Sciatic nerve (tissue), 2 donors: ENCODE measurements at regions not wholly inside any gene's neighbourhood (a gene's known extent, or its start where the extent isn't known, plus 50 kb on each side); places are given as distances from the start of the nearest gene placed in this dataset.
A peak's percentile ranks its signal among the peaks of the same experiment; 100 is the strongest.
"Not testable (repeated sequence)": the region's sequence is repeated elsewhere in the genome, so short reads cannot be mapped to it uniquely, and the experiment has no call there.

Source experiments
- ATAC-seq: fragments of 200-7000 bp; cut with Tn5 transposase; one replicate; pipeline ENCODE4 v1.9.1; 2020; ENCODE audit warnings: mild to moderate bottlenecking, moderate library complexity
- DNase-seq: peaks from one replicate; pipeline ENCODE4 v3.0.0-alpha.2; 2020; ENCODE audit warnings: low spot score
- intact Hi-C: fragments of 100-400 bp; cut with DNase I; formaldehyde crosslinking; loops from one replicate; pipeline ENCODE4 v1.14.2; 2022
- donor health status: DM: no; HTN: no; CAD: no.
- donor health status: DM: no; HTN: no; CAD: no.

- intact Hi-C loops, result no loop called here
- ATAC-seq, result no peak
- DNase-seq, result no peak
Measured at GRCh38 chrX:95729401-95729800, 955.2 kb upstream of the DIAPH2 start.

GRCh38 chrX:95733426-95733825 is 951.2 kb upstream of the DIAPH2 start:
- no peak for DNase-seq
- intact Hi-C loops, result no loop called here
- ATAC-seq, result no peak

GRCh38 chrX:95754411-95754810 is 930.2 kb upstream of the DIAPH2 start:
- intact Hi-C loops, result no loop called here
- DNase-seq (no peak), ATAC-seq (no peak)

GRCh38 chrX:95760356-95760755 is 924.3 kb upstream of the DIAPH2 start:
- DNase-seq (no peak), ATAC-seq (no peak)

DNA sequence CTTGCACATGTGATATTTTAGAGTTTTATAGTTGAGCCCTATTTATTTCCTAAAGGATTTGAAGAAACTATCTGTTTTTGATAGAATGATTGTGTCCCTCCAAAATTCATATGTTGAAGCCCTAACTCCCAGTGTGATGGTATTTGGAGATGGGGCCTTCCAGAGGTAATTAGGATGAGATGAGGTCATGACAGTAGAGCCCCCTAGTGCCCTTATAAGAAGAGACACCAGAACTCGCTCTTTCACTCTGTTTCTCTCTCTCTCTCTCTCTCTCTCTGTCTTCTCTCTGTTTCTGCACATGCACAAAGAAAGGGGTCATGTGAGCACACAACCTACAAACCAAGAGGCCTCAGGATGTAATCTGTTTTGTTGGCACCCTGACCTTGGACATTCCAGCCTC is 921.9 kb upstream of the DIAPH2 start:
- DNase-seq, result no peak
- ATAC-seq, result no peak
- intact Hi-C loops, result no loop called here

More at GRCh38 chrX:95760356-95760755, 924.3 kb upstream of the DIAPH2 start:
- intact Hi-C loops, result no loop called here

- no peak for DNase-seq
- peak; percentile 62 for ATAC-seq
- intact Hi-C loops, result no loop called here
Measured at GRCh38 chrX:95764972-95765451, 919.6 kb upstream of the DIAPH2 start.

DNA sequence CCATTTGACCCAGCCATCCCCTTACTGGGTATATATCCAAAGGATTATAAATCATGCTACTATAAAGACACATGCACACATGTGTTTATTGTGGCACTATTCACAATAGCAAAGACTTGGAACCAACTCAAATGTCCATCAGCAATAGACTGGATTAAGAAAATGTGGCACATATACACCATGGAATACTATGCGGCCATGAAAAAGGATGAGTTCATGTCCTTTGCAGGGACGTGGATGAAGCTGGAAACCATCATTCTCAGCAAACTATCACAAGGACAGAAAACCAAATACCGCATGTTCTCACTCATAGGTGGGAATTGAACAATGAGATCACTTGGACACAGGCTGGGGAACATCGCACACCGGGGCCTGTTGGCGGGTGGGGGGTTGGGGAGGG is 913.4 kb upstream of the DIAPH2 start:
- ATAC-seq, intact Hi-C loops, DNase-seq: not testable (repeated sequence)

- no peak for ATAC-seq
- intact Hi-C loops, result no loop called here
- DNase-seq, result no peak
Measured at GRCh38 chrX:95791876-95792275, 892.8 kb upstream of the DIAPH2 start.

GRCh38 chrX:95797344-95797743 is 887.3 kb upstream of the DIAPH2 start:
- DNase-seq (no peak), ATAC-seq (no peak)
- intact Hi-C loops, result no loop called here

GRCh38 chrX:95823796-95824195 is 860.8 kb upstream of the DIAPH2 start:
- intact Hi-C loops, result no loop called here
- no peak for DNase-seq
- no peak for ATAC-seq

- DNase-seq (no peak), ATAC-seq (no peak)
Measured at GRCh38 chrX:95835223-95835622, 849.4 kb upstream of the DIAPH2 start.

GRCh38 chrX:95836517-95836916 is 848.1 kb upstream of the DIAPH2 start:
- ATAC-seq (no peak), DNase-seq (no peak)
- intact Hi-C loops, result no loop called here

More at GRCh38 chrX:95835223-95835622, 849.4 kb upstream of the DIAPH2 start:
- intact Hi-C loops, result no loop called here

GRCh38 chrX:95841863-95842262 is 842.8 kb upstream of the DIAPH2 start:
- ATAC-seq (no peak), DNase-seq (no peak)
- intact Hi-C loops, result no loop called here

- no peak for ATAC-seq
- DNase-seq, result no peak
- intact Hi-C loops, result no loop called here
Measured at GRCh38 chrX:95860127-95860526, 824.5 kb upstream of the DIAPH2 start.

DNA sequence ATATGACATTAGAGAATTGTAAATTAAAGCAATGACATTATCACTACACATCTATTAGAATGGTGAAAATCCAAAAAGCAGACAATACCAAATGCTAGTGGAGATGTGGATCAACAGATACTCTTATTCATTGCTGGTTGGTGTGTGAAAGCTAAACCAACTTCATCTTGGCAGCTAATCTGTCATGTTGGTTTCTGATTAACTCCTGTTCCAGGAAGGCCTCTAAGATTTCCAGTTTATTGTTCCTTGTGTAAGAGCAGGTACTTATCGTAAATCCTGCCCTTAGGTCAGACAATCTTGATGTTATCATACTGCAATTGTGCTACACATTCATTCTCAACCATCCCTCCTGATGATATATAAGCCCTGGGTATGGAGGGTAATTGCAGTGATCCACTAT is 809.0 kb upstream of the DIAPH2 start:
- intact Hi-C loops, result no loop called here
- no peak for ATAC-seq

DNA sequence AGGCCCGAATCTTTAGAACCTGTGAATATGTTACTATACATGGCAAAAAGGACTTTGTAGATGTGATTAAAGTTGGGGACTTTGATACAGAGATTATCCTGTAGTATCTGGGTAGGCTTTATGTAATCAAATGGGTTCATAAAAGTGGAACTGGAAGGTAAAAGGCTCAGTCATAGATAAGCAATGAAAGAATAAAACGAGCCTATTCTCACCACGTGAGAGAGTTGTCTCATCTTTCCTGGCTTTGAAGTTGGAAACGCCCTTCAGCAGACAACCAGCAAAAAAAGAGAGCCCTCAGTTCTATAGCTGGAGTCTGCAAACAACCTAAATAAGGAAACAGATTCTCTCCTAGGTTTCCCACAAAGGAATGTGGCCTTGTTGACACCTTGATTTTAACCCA is 805.8 kb upstream of the DIAPH2 start:
- intact Hi-C loops, result no loop called here
- ATAC-seq, result no peak
- DNase-seq, result no peak

More for the DNA sequence above, 809.0 kb upstream of the DIAPH2 start:
- DNase-seq, result no peak

GRCh38 chrX:95884186-95884585 is 800.5 kb upstream of the DIAPH2 start:
- DNase-seq (no peak), ATAC-seq (peak; percentile 78)
- intact Hi-C loops, result no loop called here

DNA sequence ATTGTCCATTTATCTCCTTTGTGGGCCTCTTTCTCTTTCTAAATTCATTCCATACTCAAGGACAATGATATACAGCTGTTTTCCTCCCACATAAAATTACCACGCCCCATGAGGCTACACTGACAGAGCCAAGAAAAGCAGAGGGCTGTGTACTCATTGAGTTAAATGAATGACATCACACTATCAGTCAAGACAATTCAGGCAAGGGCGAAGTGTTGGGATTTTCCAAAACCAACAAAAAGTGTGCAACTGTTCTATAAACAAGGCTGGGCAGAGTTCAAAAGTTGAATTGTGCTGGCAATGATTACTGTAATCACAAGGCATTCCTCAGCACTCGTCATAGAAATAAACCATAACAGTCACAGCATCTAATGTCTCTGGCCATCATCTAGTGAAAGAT is 799.6 kb upstream of the DIAPH2 start:
- intact Hi-C loops, result no loop called here
- DNase-seq, result no peak
- peak; percentile 96 for ATAC-seq

- ATAC-seq (no peak), DNase-seq (no peak)
- intact Hi-C loops, result no loop called here
Measured at GRCh38 chrX:95889279-95889678, 795.4 kb upstream of the DIAPH2 start.

DNA sequence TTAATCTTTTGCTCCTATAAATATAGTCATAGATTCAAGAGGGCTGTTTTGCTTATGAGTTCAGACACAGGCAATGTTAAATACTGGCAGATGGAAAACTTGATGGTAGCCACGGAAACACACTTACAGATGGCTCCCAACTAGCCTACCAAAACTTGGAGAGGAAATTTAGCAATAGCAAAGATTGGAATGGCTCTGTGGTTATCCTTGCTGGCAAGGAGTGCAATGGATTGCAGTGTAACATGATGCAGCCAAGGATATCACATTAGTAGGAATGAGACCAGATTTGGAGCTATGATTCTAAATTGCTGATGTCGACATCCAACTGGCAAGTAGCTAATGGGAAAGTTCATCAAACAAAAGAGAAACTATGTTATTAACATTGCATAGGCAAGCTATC is 791.0 kb upstream of the DIAPH2 start:
- DNase-seq, result no peak
- intact Hi-C loops, result no loop called here
- ATAC-seq, result peak; percentile 89

- DNase-seq (no peak), ATAC-seq (no peak)
- intact Hi-C loops, result no loop called here
Measured at GRCh38 chrX:95903490-95903889, 781.2 kb upstream of the DIAPH2 start.

DNA sequence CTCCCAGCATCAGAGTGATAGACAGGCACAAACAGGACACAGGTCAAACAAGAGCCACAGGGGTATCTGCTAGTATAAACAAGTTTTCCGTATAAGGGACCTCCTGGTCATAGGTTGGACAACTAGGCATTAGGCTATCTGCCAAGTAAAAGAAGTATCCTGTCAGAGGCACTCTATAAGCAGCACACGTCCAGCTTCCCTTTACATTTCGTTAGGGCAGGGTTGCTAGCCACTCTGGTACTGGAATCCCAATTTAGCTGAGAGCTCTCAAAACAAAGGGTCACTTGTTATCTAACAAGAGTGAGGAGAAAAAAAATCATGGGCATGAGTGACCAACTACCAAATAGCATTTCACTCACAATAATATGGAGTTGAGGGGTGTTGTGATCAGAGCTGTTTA is 780.7 kb upstream of the DIAPH2 start:
- no peak for ATAC-seq
- DNase-seq, result no peak
- intact Hi-C loops, result no loop called here
